ENCODE measurements at regions not wholly inside any gene's neighbourhood (a gene's known extent, or its start where the extent isn't known, plus 50 kb on each side); places are given as distances from the start of the nearest gene placed in this dataset.
A peak's percentile ranks its signal among the peaks of the same experiment; 100 is the strongest.

GRCh38 chr17:63304704-63305261 is 141.3 kb downstream of the CYB561 start:
- ATAC-seq (no peak), DNase-seq (ENCODE audit: missing footprints) (no peak)
- intact Hi-C loops (cut with DNase I) = no loop called here

GRCh38 chr17:63305857-63306256 is 140.2 kb downstream of the CYB561 start:
- intact Hi-C loops (cut with DNase I) = no loop called here
- DNase-seq (ENCODE audit: missing footprints) (no peak), ATAC-seq (no peak)

- no peak for DNase-seq (ENCODE audit: missing footprints)
- no peak for ATAC-seq
- intact Hi-C loops (cut with DNase I) = no loop called here
Observed at GRCh38 chr17:63306855-63307254, 139.3 kb downstream of the CYB561 start.

- intact Hi-C loops (cut with DNase I) = no loop called here
- ATAC-seq (no peak), DNase-seq (ENCODE audit: missing footprints) (no peak)
Observed at GRCh38 chr17:63308272-63308671, 137.8 kb downstream of the CYB561 start.

- no peak for ATAC-seq
- intact Hi-C loops (cut with DNase I) = no loop called here
- DNase-seq (ENCODE audit: missing footprints) = no peak
Observed at GRCh38 chr17:63309021-63309420, 137.1 kb downstream of the CYB561 start.

- intact Hi-C loops (cut with DNase I) = no loop called here
- DNase-seq (ENCODE audit: missing footprints) (no peak), ATAC-seq (no peak)
Observed at GRCh38 chr17:63311416-63311937, 134.6 kb downstream of the CYB561 start.

- ATAC-seq (no peak), DNase-seq (ENCODE audit: missing footprints) (no peak)
- intact Hi-C loops (cut with DNase I) = no loop called here
Observed at GRCh38 chr17:63314761-63315160, 131.3 kb downstream of the CYB561 start.

GRCh38 chr17:63316100-63316499 is 130.0 kb downstream of the CYB561 start:
- no peak for ATAC-seq
- DNase-seq (ENCODE audit: missing footprints) = no peak
- intact Hi-C loops (cut with DNase I) = no loop called here

- ATAC-seq (no peak), DNase-seq (ENCODE audit: missing footprints) (no peak)
- intact Hi-C loops (cut with DNase I) = no loop called here
Observed at GRCh38 chr17:63317166-63317840, 128.8 kb downstream of the CYB561 start.

GRCh38 chr17:63325808-63326207 is 120.3 kb downstream of the CYB561 start:
- ATAC-seq (no peak), DNase-seq (ENCODE audit: missing footprints) (no peak)

GRCh38 chr17:63329876-63330275 is 116.2 kb downstream of the CYB561 start:
- ATAC-seq (no peak), DNase-seq (ENCODE audit: missing footprints) (no peak)
- intact Hi-C loops (cut with DNase I) = no loop called here

More at GRCh38 chr17:63325808-63326207, 120.3 kb downstream of the CYB561 start:
- intact Hi-C loops (cut with DNase I) = no loop called here

- ATAC-seq (no peak), DNase-seq (ENCODE audit: missing footprints) (no peak)
- intact Hi-C loops (cut with DNase I) = no loop called here
Observed at GRCh38 chr17:63331301-63332061, 114.6 kb downstream of the CYB561 start.

- ATAC-seq (no peak), DNase-seq (ENCODE audit: missing footprints) (no peak)
- intact Hi-C loops (cut with DNase I) = no loop called here
Observed at GRCh38 chr17:63332286-63332685, 113.8 kb downstream of the CYB561 start.

- intact Hi-C loops (cut with DNase I) = no loop called here
- no peak for DNase-seq (ENCODE audit: missing footprints)
- no peak for ATAC-seq
Observed at GRCh38 chr17:63333869-63334268, 112.2 kb downstream of the CYB561 start.

- peak; percentile 28 for ATAC-seq
- intact Hi-C loops (cut with DNase I) = no loop called here
- DNase-seq (ENCODE audit: missing footprints) = no peak
Observed at GRCh38 chr17:63335831-63336230, 110.3 kb downstream of the CYB561 start.

- intact Hi-C loops (cut with DNase I) = no loop called here
- ATAC-seq (no peak), DNase-seq (ENCODE audit: missing footprints) (no peak)
Observed at GRCh38 chr17:63337579-63337978, 108.5 kb downstream of the CYB561 start.

GRCh38 chr17:63338272-63338671 is 107.8 kb downstream of the CYB561 start:
- ATAC-seq = no peak
- intact Hi-C loops (cut with DNase I) = no loop called here
- no peak for DNase-seq (ENCODE audit: missing footprints)

GRCh38 chr17:63341276-63341675 is 104.8 kb downstream of the CYB561 start:
- intact Hi-C loops (cut with DNase I) = no loop called here
- ATAC-seq (no peak), DNase-seq (ENCODE audit: missing footprints) (no peak)

- no peak for ATAC-seq
- no peak for DNase-seq (ENCODE audit: missing footprints)
- intact Hi-C loops (cut with DNase I) = no loop called here
Observed at GRCh38 chr17:63344383-63344782, 101.7 kb downstream of the CYB561 start.

GRCh38 chr17:63345611-63346010 is 100.5 kb downstream of the CYB561 start:
- intact Hi-C loops (cut with DNase I) = no loop called here
- ATAC-seq (no peak), DNase-seq (ENCODE audit: missing footprints) (no peak)
